ENCODE measurements at regions not wholly inside any gene's neighbourhood (a gene's known extent, or its start where the extent isn't known, plus 50 kb on each side); places are given as distances from the start of the nearest gene placed in this dataset.
A peak's percentile ranks its signal among the peaks of the same experiment; 100 is the strongest.
"Not testable (repeated sequence)": the region's sequence is repeated elsewhere in the genome, so short reads cannot be mapped to it uniquely, and the experiment has no call there.

DNA sequence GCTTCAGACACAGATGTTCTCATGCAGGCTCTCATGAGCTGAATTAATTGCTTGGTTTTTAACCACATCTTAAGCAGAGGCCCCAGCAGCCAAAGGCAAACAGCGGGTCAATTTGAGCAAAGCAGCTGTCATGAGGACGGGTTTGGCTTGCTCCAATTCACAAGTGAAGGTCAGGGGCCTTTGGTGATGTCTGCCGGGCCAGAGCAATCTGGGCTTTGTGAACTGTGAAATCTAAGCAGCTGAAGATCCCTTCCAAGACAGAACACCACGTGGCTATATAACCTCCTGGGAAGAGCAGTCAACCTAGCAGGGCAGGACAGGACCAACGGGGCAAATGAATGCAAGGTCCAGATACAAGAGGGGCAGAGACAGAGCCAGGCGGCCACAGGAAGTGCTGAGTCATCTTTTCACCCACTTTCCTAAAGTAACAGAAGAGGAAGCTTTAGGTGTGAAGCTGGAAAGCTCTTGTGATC, 187.3 kb upstream of the B3GAT1 start:
- no peak for DNase-seq (ENCODE audit: low read depth in 2 of 2)

- no peak for DNase-seq (ENCODE audit: low read depth in 2 of 2)
Measured at GRCh38 chr11:134598368-134598767, 186.3 kb upstream of the B3GAT1 start.

DNA sequence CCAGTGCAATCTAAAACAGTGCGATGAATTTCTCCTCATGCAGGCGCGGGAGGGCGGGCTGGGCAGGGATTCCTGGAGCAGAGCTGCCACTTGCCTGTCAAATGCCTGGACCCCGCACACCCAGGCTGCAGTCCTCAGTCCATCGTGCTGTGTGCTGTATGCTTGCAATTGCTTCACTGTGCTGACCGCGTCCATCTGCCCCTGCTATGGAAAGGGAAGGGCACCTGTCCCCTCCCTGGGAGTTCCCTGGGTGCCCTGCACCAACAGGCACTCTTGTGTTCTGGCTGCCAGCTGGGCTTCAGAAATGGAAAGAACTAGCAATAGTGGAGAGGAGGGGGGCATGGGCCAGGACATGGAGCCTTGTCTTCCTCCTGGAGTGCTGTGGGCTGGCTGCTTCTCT, 185.4 kb upstream of the B3GAT1 start:
- DNase-seq (ENCODE audit: low read depth in 2 of 2): no peak

DNA sequence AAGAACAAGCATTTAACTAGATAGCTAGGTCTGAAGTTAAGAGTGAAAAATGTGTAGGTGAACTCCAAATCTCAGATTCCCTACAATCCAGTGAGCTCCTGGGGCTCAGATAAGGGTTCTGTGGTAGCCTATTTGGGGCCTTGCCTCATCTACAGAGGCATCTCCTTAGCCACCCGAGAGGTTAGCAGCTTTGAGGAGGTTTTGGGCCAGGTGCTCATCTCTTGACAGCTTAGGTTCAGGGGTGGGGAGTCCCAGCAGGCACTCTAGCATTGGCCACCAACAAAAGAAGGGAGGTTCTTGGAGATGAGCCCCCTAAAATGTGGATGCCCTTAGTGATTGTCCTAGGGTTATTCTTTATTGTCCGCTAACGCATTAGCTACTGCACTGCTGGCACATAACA, 184.4 kb upstream of the B3GAT1 start:
- no peak for DNase-seq (ENCODE audit: low read depth in 2 of 2)

DNA sequence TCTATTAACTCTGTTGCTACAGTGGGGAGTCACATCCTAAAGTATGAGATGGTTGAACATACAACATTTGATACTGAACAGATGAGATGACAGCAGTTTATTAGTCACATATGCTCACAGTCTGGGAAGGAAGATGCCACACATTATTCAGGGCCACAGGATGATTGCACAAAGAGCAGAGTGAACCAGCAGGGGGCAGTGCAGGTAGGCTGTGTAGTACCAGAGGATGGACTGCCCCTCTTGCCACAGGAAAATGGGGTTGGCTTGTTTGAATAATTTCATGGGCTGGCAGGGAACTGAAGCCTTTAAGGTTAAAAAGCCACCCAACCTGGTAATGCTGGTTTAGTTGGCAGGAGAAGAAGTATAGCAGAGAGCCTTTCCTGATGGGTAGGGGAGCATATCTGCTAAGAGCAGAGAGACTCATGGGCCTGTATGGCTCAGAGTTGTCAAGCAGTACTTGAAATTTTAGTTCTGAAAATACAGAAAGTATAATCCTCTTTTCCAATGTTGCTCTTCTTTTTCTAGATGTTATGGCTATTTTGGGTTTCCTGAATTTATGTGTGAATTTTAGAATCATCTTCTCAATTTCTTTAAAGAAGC, 180.4 kb upstream of the B3GAT1 start:
- DNase-seq (ENCODE audit: low read depth in 2 of 2): peak; percentile 24 to 25

DNA sequence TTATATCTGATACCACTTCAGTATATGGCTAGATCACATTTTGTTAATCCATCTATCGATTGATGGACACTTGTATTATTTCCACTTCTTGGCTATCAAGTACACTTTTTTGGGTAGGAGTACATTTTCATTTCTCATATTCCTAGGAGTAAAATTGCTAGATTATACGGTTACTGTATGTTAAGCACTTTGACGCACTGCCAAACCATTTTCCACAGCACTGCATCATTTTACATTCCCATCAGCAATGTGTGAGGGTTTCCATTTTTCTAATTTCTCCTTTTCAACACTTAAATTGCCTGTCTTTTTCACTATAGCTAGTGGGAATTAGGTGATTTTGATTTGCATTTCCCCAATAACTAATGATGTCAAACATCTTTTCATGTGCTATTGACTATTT, 179.3 kb upstream of the B3GAT1 start:
- no peak for DNase-seq (ENCODE audit: low read depth in 2 of 2)

GRCh38 chr11:134589129-134589528, 177.1 kb upstream of the B3GAT1 start:
- no peak for DNase-seq (ENCODE audit: low read depth in 2 of 2)

DNA sequence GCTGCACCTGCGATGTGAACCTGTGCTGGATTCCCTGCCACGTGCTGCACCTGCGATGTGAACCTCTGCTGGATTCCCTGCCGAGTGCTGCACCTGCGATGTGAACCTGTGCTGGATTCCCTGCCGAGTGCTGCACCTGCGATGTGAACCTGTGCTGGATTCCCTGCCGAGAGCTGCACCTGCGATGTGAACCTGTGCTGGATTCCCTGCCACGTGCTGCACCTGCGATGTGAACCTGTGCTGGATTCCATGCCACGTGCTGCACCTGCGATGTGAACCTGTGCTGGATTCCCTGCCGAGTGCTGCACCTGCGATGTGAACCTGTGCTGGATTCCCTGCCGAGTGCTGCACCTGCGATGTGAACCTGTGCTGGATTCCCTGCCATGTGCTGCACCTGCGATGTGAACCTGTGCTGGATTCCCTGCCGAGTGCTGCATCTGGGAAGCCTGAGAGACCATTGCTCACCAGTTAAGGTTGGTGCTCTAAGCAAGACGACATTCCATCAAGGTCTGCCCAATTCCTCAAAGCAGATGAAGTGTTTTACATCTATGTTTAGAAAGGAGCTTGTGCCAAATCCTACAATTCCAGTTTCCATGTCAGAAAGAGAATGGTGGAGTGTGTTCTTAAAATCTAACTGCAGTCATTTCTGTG, 176.5 kb upstream of the B3GAT1 start:
- DNase-seq (ENCODE audit: low read depth in 2 of 2): not testable (repeated sequence)

- no peak for DNase-seq (ENCODE audit: low read depth in 2 of 2)
Measured at GRCh38 chr11:134587345-134587744, 175.3 kb upstream of the B3GAT1 start.

GRCh38 chr11:134586726-134587125, 174.7 kb upstream of the B3GAT1 start:
- no peak for DNase-seq (ENCODE audit: low read depth in 2 of 2)

GRCh38 chr11:134585666-134586610, 173.9 kb upstream of the B3GAT1 start:
- DNase-seq (ENCODE audit: low read depth in 2 of 2): no peak

GRCh38 chr11:134584706-134585445, 172.8 kb upstream of the B3GAT1 start:
- DNase-seq (ENCODE audit: low read depth in 2 of 2): no peak

DNA sequence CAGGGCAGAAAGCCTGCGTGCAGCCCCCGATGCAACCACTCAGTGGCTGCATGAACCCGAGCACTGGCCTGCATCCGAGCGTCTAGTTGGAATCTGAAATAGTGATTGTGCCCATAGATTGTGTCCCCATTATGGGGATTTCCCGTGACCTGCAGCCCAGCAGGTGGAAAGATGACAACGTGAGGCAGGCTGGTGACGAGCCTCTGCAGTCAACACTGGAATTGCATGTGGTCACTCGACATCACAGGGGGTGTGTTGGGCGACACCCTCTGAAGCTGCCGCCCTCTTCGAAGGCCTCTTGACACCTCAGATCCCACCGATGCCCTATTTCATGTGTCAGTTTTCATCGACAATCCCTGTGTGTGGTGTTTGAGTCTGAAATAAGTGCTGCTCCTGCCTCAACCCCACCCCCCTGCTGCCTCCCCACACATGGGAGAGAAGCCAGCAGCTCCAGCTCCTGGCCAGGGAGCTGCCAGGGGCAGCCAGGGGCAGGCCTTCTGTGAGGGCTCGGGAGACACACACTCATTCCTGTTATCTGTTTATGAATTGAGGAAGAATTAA, 172.0 kb upstream of the B3GAT1 start:
- no peak for DNase-seq (ENCODE audit: low read depth in 2 of 2)

GRCh38 chr11:134583397-134583990, 171.5 kb upstream of the B3GAT1 start:
- DNase-seq (ENCODE audit: low read depth in 2 of 2): no peak

- DNase-seq (ENCODE audit: low read depth in 2 of 2): no peak
Measured at GRCh38 chr11:134582770-134583095, 170.7 kb upstream of the B3GAT1 start.

DNA sequence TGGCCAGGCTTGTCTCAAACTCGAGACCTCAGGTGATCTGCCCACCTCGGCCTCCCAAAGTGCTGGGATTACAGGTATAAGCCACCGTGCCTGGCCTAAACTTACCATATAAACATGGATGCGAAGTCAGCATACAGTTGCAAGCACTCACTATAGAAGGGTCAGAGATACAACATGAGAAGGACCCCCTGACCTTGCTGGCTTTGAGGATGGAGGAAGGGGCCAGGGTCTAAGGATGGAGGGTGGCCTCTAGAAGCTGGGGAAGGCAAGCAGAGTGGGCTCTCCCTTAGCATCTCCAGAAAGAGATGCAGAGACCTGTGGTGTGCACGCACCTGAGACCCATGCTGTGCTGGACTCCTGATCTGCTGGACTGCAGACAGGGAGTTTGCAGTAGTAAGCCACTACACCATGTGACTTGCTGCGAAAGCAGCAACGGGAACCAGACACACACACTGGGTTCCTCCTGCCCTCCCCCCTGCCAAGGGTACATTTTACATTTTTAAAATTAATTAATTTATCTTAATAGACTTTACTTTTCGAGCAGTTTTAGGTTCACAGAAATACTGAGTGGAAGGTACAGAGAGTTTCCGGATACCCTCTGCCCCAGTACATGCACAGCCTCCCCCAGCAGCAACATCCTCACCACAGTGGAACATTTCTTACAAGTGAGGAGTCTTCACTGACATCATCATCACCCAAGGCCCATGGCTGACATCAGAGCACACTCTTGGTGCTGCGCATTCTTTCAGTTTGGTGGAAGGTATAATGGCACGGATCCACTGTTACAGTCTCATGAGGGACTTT, 170.1 kb upstream of the B3GAT1 start:
- no peak for DNase-seq (ENCODE audit: low read depth in 2 of 2)

DNA sequence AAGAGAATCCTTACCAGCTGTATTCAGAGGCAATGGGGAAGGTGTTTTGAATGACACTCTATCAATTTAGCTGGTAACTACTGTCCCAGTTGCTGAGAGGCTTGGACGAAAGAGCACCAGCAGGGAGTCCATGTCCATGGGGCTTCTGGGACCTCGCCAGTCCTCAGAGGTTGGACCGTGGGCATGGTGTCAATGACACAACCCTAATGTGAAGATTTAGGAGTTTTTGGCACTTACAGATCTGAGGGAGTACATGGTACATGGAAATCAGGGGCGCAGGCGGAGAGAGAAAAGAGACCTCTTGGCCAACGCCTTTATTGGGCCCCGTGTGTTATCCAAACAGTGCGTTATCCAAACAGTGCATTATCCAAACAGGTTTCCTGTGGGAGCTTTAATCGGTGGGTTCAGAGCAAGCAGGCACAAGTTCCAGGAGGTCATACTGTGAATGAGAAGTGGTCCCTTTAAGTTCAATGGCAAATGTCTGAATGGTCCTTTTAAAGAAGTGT, 169.1 kb upstream of the B3GAT1 start:
- DNase-seq (ENCODE audit: low read depth in 2 of 2): no peak

DNA sequence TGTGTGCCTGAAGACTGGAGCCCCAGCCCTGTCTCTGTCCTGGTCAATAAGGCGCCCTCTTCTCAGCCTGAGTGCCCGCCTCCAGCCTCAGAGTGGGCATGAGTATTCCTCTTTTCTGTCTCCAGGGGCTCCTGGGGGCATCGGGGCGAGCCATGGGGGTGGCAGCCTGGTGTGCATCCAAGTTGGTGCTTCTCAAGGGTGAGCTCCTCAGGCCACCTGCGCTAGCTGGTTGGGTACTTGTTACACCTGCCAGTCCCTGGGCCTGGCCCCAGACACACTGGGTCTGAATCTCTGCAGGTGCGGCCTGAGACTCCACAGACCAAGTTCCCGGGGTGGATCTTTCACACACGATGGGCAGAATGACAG, 168.6 kb upstream of the B3GAT1 start:
- DNase-seq (ENCODE audit: low read depth in 2 of 2): no peak

DNA sequence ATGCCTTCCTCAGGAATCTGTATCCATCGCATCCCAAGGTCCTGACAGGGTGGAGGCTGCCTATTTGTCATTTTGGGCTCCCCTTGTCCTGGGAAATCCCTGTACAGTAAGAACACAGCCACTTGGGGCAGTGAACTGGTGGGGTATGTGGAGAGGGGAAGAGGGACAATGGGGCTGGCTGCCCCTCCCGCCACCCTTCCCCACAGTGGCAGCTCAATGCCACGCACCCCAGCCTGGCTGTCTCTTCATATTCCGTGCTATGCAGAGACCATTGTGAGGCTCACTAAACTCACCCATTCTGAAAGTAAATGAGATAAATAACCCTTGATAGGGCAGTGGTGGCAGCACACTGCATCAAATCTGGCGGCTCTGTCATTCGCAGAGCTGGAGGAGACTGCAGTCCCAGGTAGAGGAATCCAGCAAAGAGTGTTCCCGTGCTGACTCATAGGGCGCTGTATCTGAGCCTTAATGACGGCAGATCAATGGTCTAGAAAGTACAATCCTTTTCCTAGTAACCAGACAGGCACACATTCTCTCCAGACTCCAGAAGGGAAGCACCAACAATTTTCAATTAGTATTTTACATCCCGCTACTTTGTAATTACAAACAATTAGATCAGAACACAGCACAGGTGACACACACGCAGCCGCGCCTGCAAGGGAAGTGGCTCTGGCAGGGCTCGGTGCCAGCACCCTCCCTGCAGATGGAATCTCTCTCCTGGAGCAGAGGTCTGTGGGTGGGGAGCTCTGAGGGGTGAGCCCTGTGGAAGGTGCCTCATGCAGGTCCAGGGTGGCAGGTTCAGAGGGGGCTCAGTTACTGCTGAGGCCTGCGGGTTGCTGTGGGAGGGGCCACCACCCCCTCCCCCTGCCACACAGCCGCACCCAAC, 167.9 kb upstream of the B3GAT1 start:
- DNase-seq (ENCODE audit: low read depth in 2 of 2): no peak

Measured in stimulated activated CD4-positive, alpha-beta T cell treated with anti-CD3 and anti-CD28 coated beads, Interleukin-1b, Interleukin-23, amount 100 ng/mL, for 4 hours (primary cell).